Neural crest cell (in vitro differentiated cells): ENCODE measurements at regions not wholly inside any gene's neighbourhood (a gene's known extent, or its start where the extent isn't known, plus 50 kb on each side); places are given as distances from the start of the nearest gene placed in this dataset.
A peak's percentile ranks its signal among the peaks of the same experiment; 100 is the strongest.

Experiments
- DNase-seq: peaks from one replicate; pipeline ENCODE4 v3.0.0; 2021; ENCODE audit warnings: low read depth, mixed read lengths, low spot score
- H3K27ac Mint-ChIP-seq: one replicate; pipeline ENCODE4 v1.8.0; 2021; ENCODE audit warnings: mild to moderate bottlenecking, mixed read lengths; ENCODE audit not compliant: unreplicated experiment
- H3K27me3 Mint-ChIP-seq: 2 replicates; pipeline ENCODE4 v1.8.0; 2021; ENCODE audit warnings: low read depth, mild to moderate bottlenecking, mixed read lengths
- H3K36me3 Mint-ChIP-seq: 2 replicates; pipeline ENCODE4 v1.8.0; 2021; ENCODE audit warnings: low read depth, mild to moderate bottlenecking, mixed read lengths
- H3K4me1 Mint-ChIP-seq: 2 replicates; pipeline ENCODE4 v1.8.0; 2021; ENCODE audit warnings: mixed read lengths
- H3K4me3 Mint-ChIP-seq: one replicate; pipeline ENCODE4 v1.8.0; 2021; ENCODE audit warnings: mild to moderate bottlenecking, mixed read lengths
- H3K9me3 Mint-ChIP-seq: 2 replicates; pipeline ENCODE4 v1.8.0; 2021; ENCODE audit warnings: mixed read lengths
- TF ChIP-seq, protein P1 (sequence below): fragments of 200-600 bp; sonication (generic); conservative IDR thresholded peaks from 2 replicates; pipeline ENCODE4 v1.5.0; 2021; ENCODE audit warnings: antibody characterized with exemption, mild to moderate bottlenecking

DNA sequence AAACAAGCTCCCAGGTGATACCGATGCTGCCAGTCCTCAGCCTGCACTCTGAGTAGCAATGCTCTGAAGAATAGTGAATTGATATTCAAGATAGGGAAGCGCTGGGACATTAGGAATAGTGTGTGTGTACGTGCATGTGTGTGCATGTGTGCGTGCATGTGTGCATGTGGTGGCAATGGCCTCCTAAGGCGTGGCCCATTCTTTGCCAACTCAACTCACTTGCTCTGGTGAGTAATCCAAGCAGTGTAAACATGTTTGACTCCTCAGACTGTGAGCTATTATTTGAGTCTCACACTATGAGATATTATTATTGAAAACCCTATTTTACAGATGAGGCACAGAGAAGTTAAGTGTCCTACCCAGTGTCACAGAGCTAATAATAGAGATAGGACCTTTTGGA is 186.6 kb downstream of the RAB11FIP2 start:
- peaks cover 4% of the 10 kb centered on the region for H3K9me3 Mint-ChIP-seq
- H3K27ac Mint-ChIP-seq = no peak overlapping the region
- H3K27me3 Mint-ChIP-seq = peaks cover 10% of the 10 kb centered on the region
- no peaks in the 10 kb centered on the region for H3K4me1 Mint-ChIP-seq
- TF ChIP-seq, protein P1, sequence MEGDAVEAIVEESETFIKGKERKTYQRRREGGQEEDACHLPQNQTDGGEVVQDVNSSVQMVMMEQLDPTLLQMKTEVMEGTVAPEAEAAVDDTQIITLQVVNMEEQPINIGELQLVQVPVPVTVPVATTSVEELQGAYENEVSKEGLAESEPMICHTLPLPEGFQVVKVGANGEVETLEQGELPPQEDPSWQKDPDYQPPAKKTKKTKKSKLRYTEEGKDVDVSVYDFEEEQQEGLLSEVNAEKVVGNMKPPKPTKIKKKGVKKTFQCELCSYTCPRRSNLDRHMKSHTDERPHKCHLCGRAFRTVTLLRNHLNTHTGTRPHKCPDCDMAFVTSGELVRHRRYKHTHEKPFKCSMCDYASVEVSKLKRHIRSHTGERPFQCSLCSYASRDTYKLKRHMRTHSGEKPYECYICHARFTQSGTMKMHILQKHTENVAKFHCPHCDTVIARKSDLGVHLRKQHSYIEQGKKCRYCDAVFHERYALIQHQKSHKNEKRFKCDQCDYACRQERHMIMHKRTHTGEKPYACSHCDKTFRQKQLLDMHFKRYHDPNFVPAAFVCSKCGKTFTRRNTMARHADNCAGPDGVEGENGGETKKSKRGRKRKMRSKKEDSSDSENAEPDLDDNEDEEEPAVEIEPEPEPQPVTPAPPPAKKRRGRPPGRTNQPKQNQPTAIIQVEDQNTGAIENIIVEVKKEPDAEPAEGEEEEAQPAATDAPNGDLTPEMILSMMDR = no peak
- H3K36me3 Mint-ChIP-seq = peaks cover 2% of the 10 kb centered on the region
- H3K4me3 Mint-ChIP-seq = no peak overlapping the region
- no peak for DNase-seq

GRCh38 chr10:117860823-117861222 is 185.9 kb downstream of the RAB11FIP2 start:
- H3K36me3 Mint-ChIP-seq = no peaks in the 10 kb centered on the region
- H3K4me3 Mint-ChIP-seq = no peak overlapping the region
- H3K27ac Mint-ChIP-seq = no peak overlapping the region
- no peaks in the 10 kb centered on the region for H3K9me3 Mint-ChIP-seq
- DNase-seq = no peak
- TF ChIP-seq, protein P1 = peak; percentile 64
- H3K27me3 Mint-ChIP-seq = peaks cover 6% of the 10 kb centered on the region
- no peaks in the 10 kb centered on the region for H3K4me1 Mint-ChIP-seq

DNA sequence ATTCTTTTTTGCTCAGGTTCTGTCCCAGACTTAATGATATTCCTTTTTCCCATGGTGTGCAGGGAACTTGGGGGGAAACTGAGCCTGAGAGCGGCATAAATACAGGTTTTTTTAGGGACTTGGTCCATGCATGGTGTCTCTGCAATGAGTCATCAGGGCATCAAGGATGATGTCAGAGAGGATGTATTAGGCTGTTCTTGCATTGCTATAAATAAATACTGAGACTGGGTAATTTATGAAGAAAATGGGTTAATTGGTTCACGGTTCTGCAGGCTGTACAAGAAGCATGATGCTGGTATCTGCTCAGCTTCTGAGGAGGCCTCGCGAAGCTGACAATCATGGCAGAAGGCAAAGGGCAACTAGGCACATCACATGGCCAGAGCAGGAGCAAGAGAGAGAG is 185.4 kb downstream of the RAB11FIP2 start:
- DNase-seq = no peak
- Mint-ChIP-seq H3K4me1 (no peaks in the 10 kb centered on the region), H3K9me3 (no peaks in the 10 kb centered on the region), H3K27me3 (peaks cover 6% of the 10 kb centered on the region), H3K36me3 (no peaks in the 10 kb centered on the region), H3K4me3 (no peak overlapping the region), H3K27ac (no peak overlapping the region)
- TF ChIP-seq, protein P1 = no peak

GRCh38 chr10:117863771-117864170 is 183.0 kb downstream of the RAB11FIP2 start:
- Mint-ChIP-seq H3K36me3 (no peaks in the 10 kb centered on the region), H3K27ac (no peak overlapping the region), H3K4me3 (no peak overlapping the region), H3K9me3 (no peaks in the 10 kb centered on the region), H3K27me3 (peaks cover 2% of the 10 kb centered on the region), H3K4me1 (peaks cover 9% of the 10 kb centered on the region)
- TF ChIP-seq, protein P1 = no peak
- no peak for DNase-seq

DNA sequence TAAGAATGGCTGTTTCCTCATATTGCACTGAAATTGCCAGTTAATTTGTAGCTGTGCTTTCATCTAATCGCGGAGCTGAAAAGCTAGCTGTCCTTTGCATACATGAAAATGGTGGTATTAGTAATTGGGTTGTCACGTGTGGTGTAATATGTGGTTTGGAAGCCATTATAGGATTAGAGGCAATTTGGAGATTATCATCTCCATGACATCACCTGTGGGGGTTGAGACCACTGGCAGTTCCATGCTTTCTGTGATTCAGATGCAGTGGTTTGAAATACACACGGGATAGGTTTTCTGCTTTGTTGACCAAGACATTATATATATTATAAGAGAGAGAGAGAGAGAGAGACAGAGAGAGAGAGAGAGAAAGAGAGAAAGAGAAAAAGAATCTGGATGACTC is 180.8 kb downstream of the RAB11FIP2 start:
- Mint-ChIP-seq H3K4me1 (peaks cover 11% of the 10 kb centered on the region), H3K36me3 (no peaks in the 10 kb centered on the region), H3K27me3 (peaks cover 2% of the 10 kb centered on the region), H3K27ac (no peak overlapping the region), H3K9me3 (no peaks in the 10 kb centered on the region), H3K4me3 (no peak overlapping the region)
- no peak for DNase-seq
- TF ChIP-seq, protein P1 = no peak

- no peak for DNase-seq
- Mint-ChIP-seq H3K27ac (no peak overlapping the region), H3K4me3 (no peak overlapping the region), H3K36me3 (no peaks in the 10 kb centered on the region), H3K4me1 (peaks cover 16% of the 10 kb centered on the region), H3K27me3 (peaks cover 2% of the 10 kb centered on the region), H3K9me3 (no peaks in the 10 kb centered on the region)
- TF ChIP-seq, protein P1 = no peak
Measured at GRCh38 chr10:117868151-117868550, 178.6 kb downstream of the RAB11FIP2 start.
